GM23338 (cell line): ENCODE measurements at regions not wholly inside any gene's neighbourhood (a gene's known extent, or its start where the extent isn't known, plus 50 kb on each side); places are given as distances from the start of the nearest gene placed in this dataset.

ENCODE experiments used
- ATAC-seq: fragments of 200-7000 bp; cut with Tn5 transposase; 3 replicates; pipeline ENCODE4 v1.9.1; 2020
- DNase-seq: peaks from one replicate; pipeline ENCODE4 v3.0.0-alpha.2; 2015; ENCODE audit warnings: low spot score
- H2AFZ ChIP-seq: fragments of 200-600 bp; sonication (generic); 2 replicates; pipeline ENCODE4 v1.8.0; 2016; ENCODE audit warnings: antibody characterized with exemption, mild to moderate bottlenecking, moderate library complexity
- H3F3A ChIP-seq: fragments of 200-600 bp; sonication (generic); replicated peaks from 2 replicates; pipeline ENCODE4 v1.8.0; 2017; ENCODE audit warnings: antibody characterized with exemption, mixed run types, low read depth
- H3K27ac ChIP-seq: fragments of 200-600 bp; sonication (generic); 2 replicates; pipeline ENCODE4 v1.6.1; 2016; ENCODE audit warnings: low read depth
- H3K27me3 ChIP-seq: fragments of 200-600 bp; sonication (generic); 2 replicates; pipeline ENCODE4 v1.8.0; 2016; ENCODE audit warnings: mild to moderate bottlenecking, mixed run types, moderate library complexity; ENCODE audit not compliant: insufficient read depth
- H3K36me3 ChIP-seq: fragments of 200-600 bp; sonication (generic); 2 replicates; pipeline ENCODE4 v1.8.0; 2016; ENCODE audit warnings: mild to moderate bottlenecking; ENCODE audit not compliant: insufficient read depth
- H3K4me1 ChIP-seq: fragments of 200-600 bp; sonication (generic); 2 replicates; pipeline ENCODE4 v1.8.0; 2016; ENCODE audit warnings: mild to moderate bottlenecking, moderate library complexity; ENCODE audit not compliant: insufficient read depth
- H3K4me2 ChIP-seq: fragments of 200-600 bp; sonication (generic); 2 replicates; pipeline ENCODE4 v1.7.1; 2017; ENCODE audit warnings: mixed run types
- H3K4me3 ChIP-seq: fragments of 200-600 bp; sonication (generic); 2 replicates; pipeline ENCODE4 v1.6.1; 2016; ENCODE audit warnings: mixed run types
- H3K79me2 ChIP-seq: fragments of 200-600 bp; sonication (generic); replicated peaks from 2 replicates; pipeline ENCODE4 v1.8.0; 2017; ENCODE audit warnings: mild to moderate bottlenecking; ENCODE audit not compliant: insufficient read depth
- H3K9me2 ChIP-seq: fragments of 200-600 bp; sonication (generic); 2 replicates; pipeline ENCODE4 v1.8.0; 2017; ENCODE audit not compliant: insufficient read depth
- H4K20me1 ChIP-seq: fragments of 200-600 bp; sonication (generic); replicated peaks from 2 replicates; pipeline ENCODE4 v1.8.0; 2017; ENCODE audit warnings: mild to moderate bottlenecking; ENCODE audit not compliant: insufficient read depth
- H3K27ac Mint-ChIP-seq: 2 replicates; pipeline ENCODE4 v1.8.0; 2020; ENCODE audit warnings: inconsistent platforms, mild to moderate bottlenecking, moderate library complexity, mixed read lengths
- H3K27me3 Mint-ChIP-seq: 3 replicates; pipeline ENCODE4 v1.8.0; 2022; ENCODE audit warnings: low read depth, mild to moderate bottlenecking, moderate library complexity, mixed read lengths, inconsistent platforms; ENCODE audit not compliant: insufficient read depth, poor library complexity
- H3K36me3 Mint-ChIP-seq: 3 replicates; pipeline ENCODE4 v1.8.0; 2021; ENCODE audit warnings: low read depth, mild to moderate bottlenecking, inconsistent platforms, moderate library complexity, mixed read lengths
- H3K4me1 Mint-ChIP-seq: 3 replicates; pipeline ENCODE4 v1.8.0; 2020; ENCODE audit warnings: mild to moderate bottlenecking, inconsistent platforms, mixed read lengths
- H3K4me3 Mint-ChIP-seq: 3 replicates; pipeline ENCODE4 v1.8.0; 2021; ENCODE audit warnings: moderate library complexity, mild to moderate bottlenecking, inconsistent platforms, mixed read lengths
- H3K9me3 Mint-ChIP-seq: 3 replicates; pipeline ENCODE4 v1.8.0; 2020; ENCODE audit warnings: moderate library complexity, mild to moderate bottlenecking, inconsistent platforms, mixed read lengths
- CREB1 ChIP-seq: fragments of 250-450 bp; sonication (Bioruptor Pico); IDR thresholded peaks from 2 replicates; pipeline ENCODE4 v1.5.0; 2020; ENCODE audit warnings: low read depth, mild to moderate bottlenecking, moderate library complexity
- CTCF ChIP-seq, 2 experiments: fragments of 200-600 bp in 1 of 2; sonication (generic) in 1 of 2; conservative IDR thresholded peaks; 2 replicates each; pipeline versions ENCODE4 v1.5.1 to v1.6.1; 2016 to 2017; ENCODE audit warnings: antibody characterized with exemption in 2 of 2, low read depth in 2 of 2, mild to moderate bottlenecking in 2 of 2, moderate library complexity in 1 of 2
- ETS1 ChIP-seq: IDR thresholded peaks from 2 replicates; pipeline ENCODE4 v1.6.1; 2016; ENCODE audit warnings: antibody characterized with exemption
- EZH2 ChIP-seq: fragments of 200-600 bp; sonication (generic); IDR thresholded peaks from one replicate; pipeline ENCODE4 v1.8.0; 2017; ENCODE audit warnings: antibody characterized with exemption, mild to moderate bottlenecking, low read depth; ENCODE audit not compliant: unreplicated experiment
- EZH2phosphoT487 ChIP-seq: fragments of 200-600 bp; sonication (generic); IDR thresholded peaks from one replicate; pipeline ENCODE4 v1.8.1; 2018; ENCODE audit warnings: antibody characterized with exemption; ENCODE audit not compliant: unreplicated experiment
- JUNB ChIP-seq: IDR thresholded peaks from one replicate; pipeline ENCODE4 v1.6.1; 2016; ENCODE audit warnings: antibody characterized with exemption; ENCODE audit not compliant: unreplicated experiment
- NANOG ChIP-seq: IDR thresholded peaks from 2 replicates; pipeline ENCODE4 v1.6.1; 2016; ENCODE audit warnings: antibody characterized with exemption, borderline replicate concordance
- POLR2AphosphoS5 ChIP-seq: IDR thresholded peaks from 2 replicates; pipeline ENCODE4 v1.6.1; 2016; ENCODE audit warnings: antibody characterized with exemption, low read depth
- REST ChIP-seq: IDR thresholded peaks from one replicate; pipeline ENCODE4 v1.6.1; 2018; ENCODE audit warnings: antibody characterized with exemption; ENCODE audit not compliant: unreplicated experiment
- STAT1 ChIP-seq: IDR thresholded peaks from one replicate; pipeline ENCODE4 v1.6.1; 2016; ENCODE audit warnings: antibody characterized with exemption; ENCODE audit not compliant: unreplicated experiment
- ZNF114 ChIP-seq: fragments of 250-450 bp; sonication (Bioruptor Pico); IDR thresholded peaks from 2 replicates; pipeline ENCODE4 v1.5.0; 2020; ENCODE audit warnings: mild to moderate bottlenecking, moderate library complexity
- ZNF331 ChIP-seq: fragments of 250-450 bp; sonication (Bioruptor Pico); IDR thresholded peaks from 2 replicates; pipeline ENCODE4 v1.5.0; 2020; ENCODE audit warnings: low read depth, mild to moderate bottlenecking, moderate library complexity
- ZNF462 ChIP-seq: fragments of 250-450 bp; sonication (Bioruptor Pico); IDR thresholded peaks from 2 replicates; pipeline ENCODE4 v1.5.0; 2020; ENCODE audit warnings: mild to moderate bottlenecking, moderate library complexity

- Mint-ChIP-seq H3K27ac (no peak overlapping the region), H3K4me1 (peaks cover 4% of the 10 kb centered on the region), H3K9me3 (peaks cover 4% of the 10 kb centered on the region), H3K27me3 (peaks cover 3% of the 10 kb centered on the region), H3K4me3 (no peak overlapping the region), H3K36me3 (no peaks in the 10 kb centered on the region)
- Histone ChIP-seq H2AFZ (no peak overlapping the region), H3F3A (no peaks in the 10 kb centered on the region), H3K27ac (no peak overlapping the region), H3K36me3 (no peaks in the 10 kb centered on the region), H3K79me2 (no peaks in the 10 kb centered on the region), H3K4me1 (no peaks in the 10 kb centered on the region), H3K4me2 (no peak overlapping the region), H3K9me2 (no peaks in the 10 kb centered on the region), H3K27me3 (no peaks in the 10 kb centered on the region), H4K20me1 (no peaks in the 10 kb centered on the region), H3K4me3 (no peak overlapping the region)
- ATAC-seq (no peak), DNase-seq (no peak)
- TF ChIP-seq ETS1 (no peak), ZNF114 (no peak), POLR2AphosphoS5 (no peak), CTCF (conservative IDR thresholded peaks at IDR 0.05; ENCODE audit: low read depth in 2 of 2) (no peak), ZNF462 (CRISPR knock-in tag) (no peak), REST (no peak), STAT1 (no peak), NANOG (no peak), CREB1 (CRISPR knock-in tag) (no peak), EZH2phosphoT487 (no peak), ZNF331 (CRISPR knock-in tag) (no peak), EZH2 (no peak), JUNB (no peak)
Observed at GRCh38 chr13:21246761-21247452, 70.4 kb downstream of the MRPL57 start.
